Activated CD4-positive, alpha-beta memory T cell treated with anti-CD3 and anti-CD28 coated beads for 36 hours (primary cell): ENCODE measurements at regions not wholly inside any gene's neighbourhood (a gene's known extent, or its start where the extent isn't known, plus 50 kb on each side); places are given as distances from the start of the nearest gene placed in this dataset.

ENCODE experiments used
- CTCF ChIA-PET: fragments of 350-600 bp; sonication (Branson Sonifier 250); formaldehyde crosslinking; loops from one replicate; lab custom pipeline; 2021; ENCODE audit warnings: antibody characterized with exemption, inconsistent platforms; lab: Charles Lee
- POLR2A ChIA-PET: fragments of 350-600 bp; sonication (Branson Sonifier 250); formaldehyde crosslinking; loops from one replicate; lab custom pipeline; 2021; ENCODE audit warnings: antibody characterized with exemption; lab: Charles Lee
- DNase-seq: peaks from one replicate; pipeline ENCODE4 v3.0.0-alpha.2; 2020
- H3K27ac Mint-ChIP-seq: one replicate; pipeline ENCODE4 v1.8.0; 2021; ENCODE audit warnings: mixed read lengths
- H3K27me3 Mint-ChIP-seq: one replicate; pipeline ENCODE4 v1.8.0; 2021; ENCODE audit warnings: mixed read lengths
- H3K36me3 Mint-ChIP-seq: one replicate; pipeline ENCODE4 v1.8.0; 2021; ENCODE audit warnings: mixed read lengths
- H3K4me1 Mint-ChIP-seq: one replicate; pipeline ENCODE4 v1.8.0; 2021; ENCODE audit warnings: low read depth, mixed read lengths
- H3K4me3 Mint-ChIP-seq: one replicate; pipeline ENCODE4 v1.8.0; 2021; ENCODE audit warnings: mild to moderate bottlenecking, mixed read lengths
- H3K9me3 Mint-ChIP-seq: one replicate; pipeline ENCODE4 v1.8.0; 2021; ENCODE audit warnings: mixed read lengths
- intact Hi-C: fragments of 100-400 bp; cut with micrococcal nuclease; formaldehyde crosslinking; loops from one replicate; pipeline ENCODE4 v1.15.1; 2023

- ChIA-PET POLR2A (no interaction called here), CTCF (no interaction called here)
- H3K4me3 Mint-ChIP-seq: no peak overlapping the region
Measured at GRCh38 chr6:121799574-121799973, 364.1 kb downstream of the GJA1 start.

GRCh38 chr6:121800047-121800446 is 364.6 kb downstream of the GJA1 start:
- ChIA-PET POLR2A (no interaction called here), CTCF (no interaction called here)
- no peaks in the 10 kb centered on the region for H3K36me3 Mint-ChIP-seq
- no peak overlapping the region for H3K27ac Mint-ChIP-seq
- no peak overlapping the region for H3K4me3 Mint-ChIP-seq
- H3K27me3 Mint-ChIP-seq: no peaks in the 10 kb centered on the region
- intact Hi-C loops: no loop called here
- no peak for DNase-seq
- peaks cover 32% of the 10 kb centered on the region for H3K9me3 Mint-ChIP-seq
- H3K4me1 Mint-ChIP-seq: no peaks in the 10 kb centered on the region

More at GRCh38 chr6:121799574-121799973, 364.1 kb downstream of the GJA1 start:
- Mint-ChIP-seq H3K27me3 (no peaks in the 10 kb centered on the region), H3K36me3 (no peaks in the 10 kb centered on the region), H3K9me3 (peaks cover 32% of the 10 kb centered on the region), H3K27ac (no peak overlapping the region), H3K4me1 (no peaks in the 10 kb centered on the region)
- intact Hi-C loops: no loop called here
- DNase-seq: no peak

- Mint-ChIP-seq H3K36me3 (no peaks in the 10 kb centered on the region), H3K4me1 (no peaks in the 10 kb centered on the region), H3K27ac (no peak overlapping the region), H3K4me3 (no peak overlapping the region), H3K9me3 (peaks cover 13% of the 10 kb centered on the region), H3K27me3 (no peaks in the 10 kb centered on the region)
- ChIA-PET CTCF (no interaction called here), POLR2A (no interaction called here)
- no peak for DNase-seq
- intact Hi-C loops: no loop called here
Measured at GRCh38 chr6:121806116-121806515, 370.7 kb downstream of the GJA1 start.

- Mint-ChIP-seq H3K27ac (no peak overlapping the region), H3K4me1 (no peaks in the 10 kb centered on the region), H3K36me3 (no peaks in the 10 kb centered on the region), H3K27me3 (no peaks in the 10 kb centered on the region), H3K4me3 (no peak overlapping the region), H3K9me3 (no peaks in the 10 kb centered on the region)
- POLR2A ChIA-PET: no interaction called here
- no peak for DNase-seq
- intact Hi-C loops: no loop called here
- CTCF ChIA-PET: no interaction called here
Measured at GRCh38 chr6:121809211-121809610, 373.8 kb downstream of the GJA1 start.

- DNase-seq: no peak
- intact Hi-C loops: no loop called here
- Mint-ChIP-seq H3K9me3 (no peaks in the 10 kb centered on the region), H3K27ac (no peak overlapping the region), H3K27me3 (no peaks in the 10 kb centered on the region), H3K4me3 (no peak overlapping the region), H3K36me3 (no peaks in the 10 kb centered on the region), H3K4me1 (no peaks in the 10 kb centered on the region)
- ChIA-PET POLR2A (no interaction called here), CTCF (no interaction called here)
Measured at GRCh38 chr6:121810158-121811032, 374.9 kb downstream of the GJA1 start.

GRCh38 chr6:121811106-121811505 is 375.7 kb downstream of the GJA1 start:
- CTCF ChIA-PET: no interaction called here
- H3K27me3 Mint-ChIP-seq: no peaks in the 10 kb centered on the region
- H3K27ac Mint-ChIP-seq: no peak overlapping the region

GRCh38 chr6:121816361-121816760 is 380.9 kb downstream of the GJA1 start:
- no peaks in the 10 kb centered on the region for H3K4me1 Mint-ChIP-seq

More at GRCh38 chr6:121811106-121811505, 375.7 kb downstream of the GJA1 start:
- POLR2A ChIA-PET: no interaction called here
- Mint-ChIP-seq H3K9me3 (no peaks in the 10 kb centered on the region), H3K4me3 (no peak overlapping the region), H3K4me1 (no peaks in the 10 kb centered on the region), H3K36me3 (no peaks in the 10 kb centered on the region)
- intact Hi-C loops: no loop called here
- DNase-seq: no peak

GRCh38 chr6:121816906-121817540 is 381.6 kb downstream of the GJA1 start:
- intact Hi-C loops: no loop called here

More at GRCh38 chr6:121816361-121816760, 380.9 kb downstream of the GJA1 start:
- Mint-ChIP-seq H3K4me3 (no peak overlapping the region), H3K27me3 (no peaks in the 10 kb centered on the region), H3K9me3 (peaks cover 10% of the 10 kb centered on the region), H3K36me3 (no peaks in the 10 kb centered on the region), H3K27ac (no peak overlapping the region)
- ChIA-PET POLR2A (no interaction called here), CTCF (no interaction called here)
- DNase-seq: no peak
- intact Hi-C loops: no loop called here

GRCh38 chr6:121823437-121823851 is 388.0 kb downstream of the GJA1 start:
- Mint-ChIP-seq H3K36me3 (no peaks in the 10 kb centered on the region), H3K9me3 (peaks cover 10% of the 10 kb centered on the region), H3K27ac (no peak overlapping the region), H3K4me1 (no peaks in the 10 kb centered on the region), H3K4me3 (no peak overlapping the region), H3K27me3 (no peaks in the 10 kb centered on the region)
- no peak for DNase-seq
- ChIA-PET POLR2A (no interaction called here), CTCF (interaction anchor here (0.8 kb wide), 1 partner anchor 26 kb away, joined by 3 read pairs; no protein-coding TSS in a partner anchor)
- intact Hi-C loops: no loop called here

More at GRCh38 chr6:121816906-121817540, 381.6 kb downstream of the GJA1 start:
- no peak overlapping the region for H3K4me3 Mint-ChIP-seq
- H3K9me3 Mint-ChIP-seq: peaks cover 10% of the 10 kb centered on the region
- H3K36me3 Mint-ChIP-seq: no peaks in the 10 kb centered on the region
- ChIA-PET CTCF (no interaction called here), POLR2A (no interaction called here)
- no peaks in the 10 kb centered on the region for H3K4me1 Mint-ChIP-seq
- no peaks in the 10 kb centered on the region for H3K27me3 Mint-ChIP-seq
- no peak for DNase-seq
- H3K27ac Mint-ChIP-seq: no peak overlapping the region

- no peaks in the 10 kb centered on the region for H3K27me3 Mint-ChIP-seq
- intact Hi-C loops: no loop called here
- ChIA-PET POLR2A (no interaction called here), CTCF (no interaction called here)
- no peaks in the 10 kb centered on the region for H3K9me3 Mint-ChIP-seq
- no peaks in the 10 kb centered on the region for H3K4me1 Mint-ChIP-seq
- DNase-seq: no peak
- no peak overlapping the region for H3K27ac Mint-ChIP-seq
- H3K36me3 Mint-ChIP-seq: no peaks in the 10 kb centered on the region
- H3K4me3 Mint-ChIP-seq: no peak overlapping the region
Measured at GRCh38 chr6:121826156-121826810, 390.8 kb downstream of the GJA1 start.

- Mint-ChIP-seq H3K4me1 (no peaks in the 10 kb centered on the region), H3K9me3 (no peaks in the 10 kb centered on the region), H3K4me3 (no peak overlapping the region), H3K27me3 (no peaks in the 10 kb centered on the region), H3K36me3 (no peaks in the 10 kb centered on the region), H3K27ac (no peak overlapping the region)
- ChIA-PET CTCF (no interaction called here), POLR2A (no interaction called here)
- no peak for DNase-seq
- intact Hi-C loops: no loop called here
Measured at GRCh38 chr6:121828146-121828886, 392.9 kb downstream of the GJA1 start.

- POLR2A ChIA-PET: no interaction called here
- no peaks in the 10 kb centered on the region for H3K36me3 Mint-ChIP-seq
- no peak overlapping the region for H3K4me3 Mint-ChIP-seq
- DNase-seq: no peak
- CTCF ChIA-PET: no interaction called here
- no peaks in the 10 kb centered on the region for H3K4me1 Mint-ChIP-seq
- no peak overlapping the region for H3K27ac Mint-ChIP-seq
- H3K9me3 Mint-ChIP-seq: no peaks in the 10 kb centered on the region
- intact Hi-C loops: no loop called here
- H3K27me3 Mint-ChIP-seq: no peaks in the 10 kb centered on the region
Measured at GRCh38 chr6:121830736-121831135, 395.3 kb downstream of the GJA1 start.
